ENCODE measurements at regions not wholly inside any gene's neighbourhood (a gene's known extent, or its start where the extent isn't known, plus 50 kb on each side); places are given as distances from the start of the nearest gene placed in this dataset.

GRCh38 chr4:110705440-110705782, 82.5 kb upstream of the PITX2 start:
- TF ChIP-seq FOXJ3 (CRISPR knock-in tag; IDR thresholded peaks at IDR 0.05) (no peak), CTCF (IDR thresholded peaks at IDR 0.05 in 2 of 3, conservative IDR thresholded peaks at IDR 0.05 in 1 of 3; ENCODE audit: insufficient read depth in 2 of 3, low read depth in 1 of 3, low read length in 3 of 3) (no peak), HMG20A (CRISPR knock-in tag; conservative IDR thresholded peaks at IDR 0.05) (no peak), ZNF311 (CRISPR knock-in tag; IDR thresholded peaks at IDR 0.05) (no peak), TCF7L2 (IDR thresholded peaks at IDR 0.05; ENCODE audit: low read depth, low read length) (no peak), MTA3 (IDR thresholded peaks at IDR 0.05; ENCODE audit: borderline replicate concordance) (no peak), TBP (optimal IDR thresholded peaks at IDR 0.05; ENCODE audit: low read depth, low read length) (no peak), TARDBP (IDR thresholded peaks at IDR 0.05) (no peak), SIN3A (IDR thresholded peaks at IDR 0.05; ENCODE audit: borderline replicate concordance in 2 of 2, control insufficient read depth in 1 of 2, low read depth in 2 of 2, low read length in 2 of 2) (no peak)
